ENCODE measurements at regions not wholly inside any gene's neighbourhood (a gene's known extent, or its start where the extent isn't known, plus 50 kb on each side); places are given as distances from the start of the nearest gene placed in this dataset.

DNA sequence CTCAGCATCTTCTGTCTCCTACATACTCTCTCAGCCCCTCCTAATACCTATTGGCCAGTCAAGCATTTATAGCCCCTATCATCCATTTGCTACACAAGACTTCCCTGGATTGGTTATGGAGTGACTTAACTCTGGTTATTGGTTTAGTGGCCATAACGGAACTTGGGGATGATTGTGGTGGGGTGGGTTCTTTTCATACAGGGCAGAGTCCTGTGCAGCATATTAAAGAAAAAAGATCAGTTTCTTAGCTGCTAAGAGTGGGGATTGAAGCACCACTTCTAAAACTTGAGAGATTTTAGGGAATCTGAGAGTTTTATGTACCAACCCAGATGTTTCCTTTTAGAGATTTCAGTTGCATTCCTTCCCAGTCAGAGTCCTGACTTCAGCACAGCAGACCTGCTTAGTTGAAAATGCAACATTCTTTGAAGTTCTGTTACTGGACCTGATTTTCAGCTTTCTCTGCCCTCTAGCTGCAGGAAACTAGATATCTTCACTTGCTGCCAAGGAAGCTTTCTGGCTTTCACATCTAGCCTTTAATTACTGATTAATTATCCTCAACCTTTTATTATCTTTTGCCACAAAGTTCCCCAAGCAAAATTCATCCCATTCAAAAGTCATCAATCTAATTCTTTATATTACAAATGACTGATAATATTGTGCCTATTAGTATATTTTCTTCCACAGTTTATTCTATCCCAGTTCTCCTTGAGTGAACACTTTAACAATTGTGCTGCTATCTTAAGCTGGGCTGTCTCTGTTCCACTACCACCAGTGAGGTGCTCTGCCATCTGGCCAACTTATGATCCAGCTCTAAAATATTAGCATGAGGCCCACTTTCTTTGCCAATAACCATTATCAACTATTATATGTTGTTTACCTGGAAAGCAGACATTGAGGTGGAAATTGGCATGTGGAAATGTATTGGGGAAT is 906.0 kb upstream of the ALCAM start:
- Histone ChIP-seq H3K4me3 (no peak overlapping the region), H3K27ac (ENCODE audit: control insufficient read depth, insufficient read depth) (no peak overlapping the region), H3K9me3 (replicated peaks; ENCODE audit: control insufficient read depth, insufficient read depth, low read length) (no peaks in the 10 kb centered on the region), H4K20me1 (ENCODE audit: control insufficient read depth, insufficient read depth) (no peaks in the 10 kb centered on the region), H3K9ac (ENCODE audit: control insufficient read depth, insufficient read depth, low read length) (no peak overlapping the region), H3K4me1 (ENCODE audit: control insufficient read depth, insufficient read depth, low read length) (no peaks in the 10 kb centered on the region), H3K4me2 (ENCODE audit: control insufficient read depth, insufficient read depth) (no peak overlapping the region), H3K79me2 (ENCODE audit: control insufficient read depth, insufficient read depth, low read length) (no peaks in the 10 kb centered on the region), H2AFZ (ENCODE audit: control insufficient read depth, low read depth, low read length) (no peak overlapping the region), H3K36me3 (ENCODE audit: control insufficient read depth in 2 of 2, insufficient read depth in 2 of 2, low read length in 1 of 2) (no peaks in the 10 kb centered on the region), H3K27me3 (replicated peaks in 1 of 2; ENCODE audit: control insufficient read depth in 2 of 2, insufficient read depth in 2 of 2, low read length in 1 of 2) (no peaks in the 10 kb centered on the region)
- DNase-seq (ENCODE audit: low read depth, low spot score) (peak; percentile 8), FAIRE-seq (peak; percentile 18), ATAC-seq (peak; percentile 35; the same call in 1 of the 3 replicates)
- BruUV-seq (replicated peaks): no TSS peak
- SMC1A ChIA-PET (ENCODE audit: uncharacterized antibody, unreplicated experiment): interaction anchor here (0.8 to 1.6 kb wide), 4 partner anchors 9 to 188 kb away, joined by 3 to 4 read pairs (median 3); no protein-coding TSS in a partner anchor
- in situ Hi-C loops (cut with MboI) (no loop called here), intact Hi-C loops (cut with micrococcal nuclease; ENCODE audit: unreplicated experiment) (no loop called here)
- TF ChIP-seq, protein P1, sequence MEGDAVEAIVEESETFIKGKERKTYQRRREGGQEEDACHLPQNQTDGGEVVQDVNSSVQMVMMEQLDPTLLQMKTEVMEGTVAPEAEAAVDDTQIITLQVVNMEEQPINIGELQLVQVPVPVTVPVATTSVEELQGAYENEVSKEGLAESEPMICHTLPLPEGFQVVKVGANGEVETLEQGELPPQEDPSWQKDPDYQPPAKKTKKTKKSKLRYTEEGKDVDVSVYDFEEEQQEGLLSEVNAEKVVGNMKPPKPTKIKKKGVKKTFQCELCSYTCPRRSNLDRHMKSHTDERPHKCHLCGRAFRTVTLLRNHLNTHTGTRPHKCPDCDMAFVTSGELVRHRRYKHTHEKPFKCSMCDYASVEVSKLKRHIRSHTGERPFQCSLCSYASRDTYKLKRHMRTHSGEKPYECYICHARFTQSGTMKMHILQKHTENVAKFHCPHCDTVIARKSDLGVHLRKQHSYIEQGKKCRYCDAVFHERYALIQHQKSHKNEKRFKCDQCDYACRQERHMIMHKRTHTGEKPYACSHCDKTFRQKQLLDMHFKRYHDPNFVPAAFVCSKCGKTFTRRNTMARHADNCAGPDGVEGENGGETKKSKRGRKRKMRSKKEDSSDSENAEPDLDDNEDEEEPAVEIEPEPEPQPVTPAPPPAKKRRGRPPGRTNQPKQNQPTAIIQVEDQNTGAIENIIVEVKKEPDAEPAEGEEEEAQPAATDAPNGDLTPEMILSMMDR (IDR thresholded peaks at IDR 0.05 in 2 of 3, conservative IDR thresholded peaks at IDR 0.05 in 1 of 3; ENCODE audit: control insufficient read depth in 2 of 3, extremely low read depth in 1 of 3, insufficient read depth in 1 of 3, low read depth in 3 of 3, low read length in 3 of 3): peak in 2 of 3 experiments; percentile 14 to 20; a peak in 1 of 6 replicates
- TF ChIP-seq RAD21 (IDR thresholded peaks at IDR 0.05; ENCODE audit: insufficient read depth, low read depth, low read length) (peak; percentile 35; the same call in 1 of the 2 replicates), ESRRA (IDR thresholded peaks at IDR 0.05; ENCODE audit: low read length) (no peak)
- 44% methylated on average over 1 of the region's 1 CpG for WGBS (ENCODE audit: insufficient coverage, insufficient replicate concordance, low lambda C conversion rate, missing lambda C conversion rate)
- RAD21 ChIA-PET (ENCODE audit: unreplicated experiment): no interaction called here
- CTCF ChIA-PET: interaction anchor here (1.2 to 1.9 kb wide), 3 partner anchors 33 to 358 kb away, joined by 3 to 7 read pairs (median 7); no protein-coding TSS in a partner anchor
- POLR2A ChIA-PET: no interaction called here
